Activated CD8-positive, alpha-beta memory T cell treated with anti-CD3 and anti-CD28 coated beads for 48 hours (primary cell): ENCODE measurements at regions not wholly inside any gene's neighbourhood (a gene's known extent, or its start where the extent isn't known, plus 50 kb on each side); places are given as distances from the start of the nearest gene placed in this dataset.
"Not testable (repeated sequence)": the region's sequence is repeated elsewhere in the genome, so short reads cannot be mapped to it uniquely, and the experiment has no call there.

Source experiments
- DNase-seq, 3 experiments: peaks; one replicate each; pipeline ENCODE4 v3.0.0-alpha.2; 2020; ENCODE audit warnings: low read depth in 2 of 3, low spot score in 2 of 3

GRCh38 chr2:7094231-7094741 is 177.1 kb downstream of the RNF144A start:
- no peak for DNase-seq

- DNase-seq, result no peak
These were observed 179.6 kb downstream of the RNF144A start for GRCh38 chr2:7096726-7097352.

- DNase-seq, result peak; percentile 23 to 65 (median 59)
These were observed 180.2 kb downstream of the RNF144A start for GRCh38 chr2:7097353-7097895.

- DNase-seq, result no peak
These were observed 181.6 kb downstream of the RNF144A start for GRCh38 chr2:7098816-7099215.

- not testable (repeated sequence) for DNase-seq
These were observed 182.5 kb downstream of the RNF144A start for GRCh38 chr2:7099687-7100086.

- no peak for DNase-seq
These were observed 185.6 kb downstream of the RNF144A start for GRCh38 chr2:7102826-7103225.

- DNase-seq, result no peak
These were observed 191.8 kb downstream of the RNF144A start for GRCh38 chr2:7108792-7109532.

- DNase-seq, result no peak
These were observed 192.3 kb downstream of the RNF144A start for GRCh38 chr2:7109533-7109885.

GRCh38 chr2:7111626-7112025 is 194.4 kb downstream of the RNF144A start:
- DNase-seq, result no peak

- no peak for DNase-seq
These were observed 198.2 kb downstream of the RNF144A start for GRCh38 chr2:7115364-7115763.

GRCh38 chr2:7115906-7116305 is 198.7 kb downstream of the RNF144A start:
- no peak for DNase-seq

GRCh38 chr2:7116511-7116910 is 199.3 kb downstream of the RNF144A start:
- no peak for DNase-seq

- no peak for DNase-seq
These were observed 199.9 kb downstream of the RNF144A start for GRCh38 chr2:7117076-7117475.

GRCh38 chr2:7118606-7119131 is 201.5 kb downstream of the RNF144A start:
- no peak for DNase-seq

- no peak for DNase-seq
These were observed 202.1 kb downstream of the RNF144A start for GRCh38 chr2:7119132-7119835.

GRCh38 chr2:7121851-7122250 is 204.6 kb downstream of the RNF144A start:
- no peak for DNase-seq

- DNase-seq, result no peak
These were observed 209.9 kb downstream of the RNF144A start for GRCh38 chr2:7127156-7127555.

GRCh38 chr2:7127687-7128086 is 210.5 kb downstream of the RNF144A start:
- DNase-seq, result no peak

- DNase-seq, result no peak
These were observed 214.0 kb downstream of the RNF144A start for GRCh38 chr2:7131261-7131660.

- no peak for DNase-seq
These were observed 215.5 kb downstream of the RNF144A start for GRCh38 chr2:7132753-7133152.

GRCh38 chr2:7133521-7133920 is 216.3 kb downstream of the RNF144A start:
- no peak for DNase-seq

GRCh38 chr2:7140306-7140705 is 223.1 kb downstream of the RNF144A start:
- DNase-seq, result no peak
